HCT116 (cell line): ENCODE measurements at regions not wholly inside any gene's neighbourhood (a gene's known extent, or its start where the extent isn't known, plus 50 kb on each side); places are given as distances from the start of the nearest gene placed in this dataset.

Source experiments
- ATAC-seq: fragments of 200-7000 bp; cut with Tn5 transposase; 2 replicates; pipeline ENCODE4 v1.9.1; 2020; ENCODE audit warnings: mild to moderate bottlenecking, moderate library complexity
- BruUV-seq: library from RNA; stranded (reverse); fragments of 400-500 nt; replicated peaks from 2 replicates; lab custom pipeline; 2021; lab: Mats Ljungman, UMichigan
- CTCF ChIA-PET: fragments of 300-600 bp; sonication (Branson Sonifier 250); formaldehyde crosslinking; loops from one replicate; lab custom pipeline; 2021; ENCODE audit warnings: antibody characterized with exemption; lab: Charles Lee
- POLR2A ChIA-PET: fragments of 300-600, 350-600 bp; sonication (Branson Sonifier 250); formaldehyde crosslinking; loops from one replicate; lab custom pipeline; 2021; ENCODE audit warnings: antibody characterized with exemption; lab: Charles Lee
- RAD21 ChIA-PET, 2 experiments: fragments of 300-600 bp; sonication (Branson Sonifier 250); formaldehyde crosslinking; loops; one replicate each; lab custom pipeline; 2023; ENCODE audit warnings: low total read pairs in 2 of 2; ENCODE audit not compliant: uncharacterized antibody in 2 of 2, unreplicated experiment in 2 of 2, low non-redundant PET in 1 of 2; lab: Charles Lee
- DNase-seq: peaks from one replicate; pipeline ENCODE4 v3.0.0-alpha.2; 2010; ENCODE audit warnings: low read depth, low spot score
- H2AFZ ChIP-seq: fragments of 200-600 bp; shearing (Covaris generic), sonication (generic); 2 replicates; pipeline ENCODE4 v1.6.1; 2017; ENCODE audit warnings: low read depth, mixed run types, mixed read lengths, antibody characterized with exemption, low read length; ENCODE audit not compliant: poor library complexity, severe bottlenecking
- H3K27ac ChIP-seq: 2 replicates; pipeline ENCODE4 v1.5.1; 2012; ENCODE audit warnings: low read depth, low read length
- H3K27me3 ChIP-seq: fragments of 200-600 bp; sonication (generic); 2 replicates; pipeline ENCODE4 v1.6.1; 2016; ENCODE audit warnings: mixed run types, low read length, mixed read lengths; ENCODE audit not compliant: insufficient read depth
- H3K36me3 ChIP-seq, 2 experiments: fragments of 200-500 bp in 1 of 2; fragments of 200-600 bp in 1 of 2; sonication (Bioruptor generic) in 1 of 2; sonication (generic) in 1 of 2; 2 replicates each; pipeline versions ENCODE4 v1.5.1 to v1.6.1; 2014 to 2016; ENCODE audit warnings: low read length in 2 of 2, inconsistent platforms in 1 of 2, mixed read lengths in 1 of 2, mixed run types in 1 of 2; ENCODE audit not compliant: insufficient read depth in 2 of 2, control insufficient read depth in 1 of 2
- H3K4me1 ChIP-seq, 2 experiments: fragments of 200-600 bp in 1 of 2; sonication (generic) in 1 of 2; 2 replicates each; pipeline versions ENCODE4 v1.5.1 to v1.6.1; 2012 to 2017; ENCODE audit warnings: low read length in 2 of 2, inconsistent platforms in 1 of 2, mild to moderate bottlenecking in 1 of 2, mixed read lengths in 1 of 2, mixed run types in 1 of 2, moderate library complexity in 1 of 2; ENCODE audit not compliant: insufficient read depth in 2 of 2, control insufficient read depth in 1 of 2
- H3K4me2 ChIP-seq: fragments of 200-600 bp; sonication (generic); 2 replicates; pipeline ENCODE4 v1.6.1; 2017; ENCODE audit warnings: mixed run types, low read length, mixed read lengths
- H3K4me3 ChIP-seq, 2 experiments: fragments of 200-600 bp in 1 of 2; sonication (generic) in 1 of 2; replicated peaks in 1 of 2; 2 replicates each; pipeline ENCODE4 v1.5.1; 2011 to 2016; ENCODE audit warnings: low read length in 2 of 2, control low read depth in 1 of 2, low read depth in 1 of 2, mild to moderate bottlenecking in 1 of 2, mixed read lengths in 1 of 2, mixed run types in 1 of 2
- H3K79me2 ChIP-seq: fragments of 200-600 bp; sonication (generic); 2 replicates; pipeline ENCODE4 v1.6.1; 2017; ENCODE audit warnings: mild to moderate bottlenecking, mixed run types, low read length, moderate library complexity, mixed read lengths; ENCODE audit not compliant: insufficient read depth
- H3K9ac ChIP-seq: fragments of 200-600 bp; sonication (generic); 2 replicates; pipeline ENCODE4 v1.6.1; 2016; ENCODE audit warnings: low read length, mixed read lengths
- H3K9me2 ChIP-seq: fragments of 200-600 bp; sonication (generic), shearing (Covaris generic); 2 replicates; pipeline ENCODE4 v1.6.1; 2017; ENCODE audit warnings: mixed run types, mild to moderate bottlenecking, moderate library complexity; ENCODE audit not compliant: insufficient read depth
- H3K9me3 ChIP-seq, 2 experiments: fragments of 200-500 bp in 1 of 2; fragments of 200-600 bp in 1 of 2; sonication (Bioruptor generic) in 1 of 2; sonication (generic) in 1 of 2; 2 replicates each; pipeline ENCODE4 v1.6.1; 2014 to 2017; ENCODE audit warnings: low read length in 2 of 2, mixed read lengths in 2 of 2, inconsistent platforms in 1 of 2, low read depth in 1 of 2, mild to moderate bottlenecking in 1 of 2, mixed run types in 1 of 2, moderate library complexity in 1 of 2; ENCODE audit not compliant: control insufficient read depth in 1 of 2, insufficient read depth in 1 of 2
- H4K20me1 ChIP-seq: fragments of 200-600 bp; sonication (generic), shearing (Covaris generic); 2 replicates; pipeline ENCODE4 v1.6.1; 2017; ENCODE audit warnings: mixed run types, mild to moderate bottlenecking, moderate library complexity; ENCODE audit not compliant: insufficient read depth
- CBX3 ChIP-seq: IDR thresholded peaks from 2 replicates; pipeline ENCODE4 v1.6.1; 2012; ENCODE audit warnings: low read depth
- EZH2 ChIP-seq: fragments of 200-600 bp; sonication (generic); IDR thresholded peaks from 2 replicates; pipeline ENCODE4 v1.6.1; 2017; ENCODE audit warnings: antibody characterized with exemption, mixed run types
- EZH2phosphoT487 ChIP-seq: fragments of 200-600 bp; IDR thresholded peaks from 2 replicates; pipeline ENCODE4 v1.6.1; 2018; ENCODE audit warnings: antibody characterized with exemption, borderline replicate concordance
- JUND ChIP-seq: IDR thresholded peaks from 2 replicates; pipeline ENCODE4 v1.6.1; 2012
- POLR2A ChIP-seq: IDR thresholded peaks from 2 replicates; pipeline ENCODE4 v1.7.0; 2011; ENCODE audit warnings: borderline replicate concordance; ENCODE audit not compliant: insufficient read depth, insufficient read length; ENCODE audit errors: extremely low read depth
- POLR2AphosphoS5 ChIP-seq: IDR thresholded peaks from 2 replicates; pipeline ENCODE4 v1.6.1; 2011; ENCODE audit warnings: mild to moderate bottlenecking, low read depth, low read length, moderate library complexity
- RAD21 ChIP-seq: IDR thresholded peaks from 2 replicates; pipeline ENCODE4 v1.6.1; 2012; ENCODE audit warnings: low read depth, mild to moderate bottlenecking
- SP1 ChIP-seq: IDR thresholded peaks from 2 replicates; pipeline ENCODE4 v1.6.1; 2012; ENCODE audit warnings: low read depth
- SRF ChIP-seq: IDR thresholded peaks from 2 replicates; pipeline ENCODE4 v1.6.1; 2012; ENCODE audit warnings: low read depth
- TCF7L2 ChIP-seq: IDR thresholded peaks from 2 replicates; pipeline ENCODE4 v1.7.0; 2011; ENCODE audit warnings: borderline replicate concordance, inconsistent platforms; ENCODE audit not compliant: insufficient read depth, insufficient read length; ENCODE audit errors: extremely low read depth
- YY1 ChIP-seq: IDR thresholded peaks from 2 replicates; pipeline ENCODE4 v1.6.1; 2011; ENCODE audit warnings: low read length, low read depth, moderate library complexity, mild to moderate bottlenecking; ENCODE audit not compliant: insufficient replicate concordance; ENCODE audit errors: extremely low read depth
- ZFX ChIP-seq: fragments of 450-650 bp; IDR thresholded peaks from 2 replicates; pipeline ENCODE4 v1.6.1; 2017
- ZNF274 ChIP-seq: fragments of 200-500 bp; sonication (Bioruptor generic); IDR thresholded peaks from 2 replicates; pipeline ENCODE4 v1.6.1; 2014; ENCODE audit warnings: mild to moderate bottlenecking, low read depth, low read length, inconsistent platforms
- intact Hi-C: fragments of 100-400 bp; cut with micrococcal nuclease; formaldehyde crosslinking; loops from 2 replicates; pipeline ENCODE4 v1.10.0; 2022
- TF ChIP-seq, protein P1 (sequence below): IDR thresholded peaks from 2 replicates; pipeline ENCODE4 v1.6.1; 2012; ENCODE audit warnings: low read depth
- TF ChIP-seq, protein P2 (sequence below): IDR thresholded peaks from 2 replicates; pipeline ENCODE4 v1.6.1; 2012
- TF ChIP-seq, protein P3 (sequence below): IDR thresholded peaks from 2 replicates; pipeline ENCODE4 v1.6.1; 2011; ENCODE audit warnings: mild to moderate bottlenecking, low read length, moderate library complexity; ENCODE audit not compliant: insufficient replicate concordance; ENCODE audit errors: extremely low read depth

DNA sequence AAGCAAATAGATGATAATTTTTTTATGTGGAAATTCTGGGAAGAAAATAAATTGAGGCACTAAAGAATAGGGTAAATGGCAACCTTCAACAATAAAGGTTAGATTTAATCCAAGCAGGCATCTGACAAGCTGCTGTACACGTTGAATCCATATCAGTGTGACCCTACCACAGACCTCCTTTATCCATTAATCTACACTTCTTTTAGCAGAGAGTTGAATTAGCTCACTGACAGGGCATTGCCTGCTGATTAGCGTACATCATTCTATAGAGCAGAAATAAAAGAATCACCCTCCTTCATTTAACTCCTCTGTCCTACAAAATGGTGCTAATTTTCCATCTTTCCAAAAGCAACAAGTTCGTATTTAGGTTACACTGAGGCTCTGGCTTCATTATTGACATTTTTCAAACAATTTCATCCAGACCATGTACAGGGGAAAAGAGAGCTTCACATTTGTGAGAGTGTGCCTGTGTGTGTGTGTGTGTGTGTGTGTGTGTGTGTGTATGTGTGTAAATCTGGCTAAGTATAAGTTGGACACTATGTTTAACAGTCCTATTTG lies 356.0 kb downstream of the TFEC start:
- H4K20me1 ChIP-seq = no peaks in the 10 kb centered on the region
- peaks cover 0 to 7% of the 10 kb centered on the region in 2 experiments; a peak in 1 of 4 replicates for H3K4me1 ChIP-seq
- H3K79me2 ChIP-seq = no peaks in the 10 kb centered on the region
- intact Hi-C loops = loop anchor here (5.0 to 10.0 kb wide), 2 partner anchors 807 to 1590 kb away; no protein-coding TSS in a partner anchor
- RAD21 ChIA-PET = no interaction called here
- ATAC-seq = no peak
- no peaks in the 10 kb centered on the region for H3K36me3 ChIP-seq
- H3K9me3 ChIP-seq = no peaks in the 10 kb centered on the region
- no peaks in the 10 kb centered on the region for H3K27me3 ChIP-seq
- H3K9ac ChIP-seq = no peak overlapping the region
- TF ChIP-seq ZNF274 = no peak
- no peak for TF ChIP-seq POLR2AphosphoS5
- TF ChIP-seq EZH2 = no peak
- TF ChIP-seq, protein P1, sequence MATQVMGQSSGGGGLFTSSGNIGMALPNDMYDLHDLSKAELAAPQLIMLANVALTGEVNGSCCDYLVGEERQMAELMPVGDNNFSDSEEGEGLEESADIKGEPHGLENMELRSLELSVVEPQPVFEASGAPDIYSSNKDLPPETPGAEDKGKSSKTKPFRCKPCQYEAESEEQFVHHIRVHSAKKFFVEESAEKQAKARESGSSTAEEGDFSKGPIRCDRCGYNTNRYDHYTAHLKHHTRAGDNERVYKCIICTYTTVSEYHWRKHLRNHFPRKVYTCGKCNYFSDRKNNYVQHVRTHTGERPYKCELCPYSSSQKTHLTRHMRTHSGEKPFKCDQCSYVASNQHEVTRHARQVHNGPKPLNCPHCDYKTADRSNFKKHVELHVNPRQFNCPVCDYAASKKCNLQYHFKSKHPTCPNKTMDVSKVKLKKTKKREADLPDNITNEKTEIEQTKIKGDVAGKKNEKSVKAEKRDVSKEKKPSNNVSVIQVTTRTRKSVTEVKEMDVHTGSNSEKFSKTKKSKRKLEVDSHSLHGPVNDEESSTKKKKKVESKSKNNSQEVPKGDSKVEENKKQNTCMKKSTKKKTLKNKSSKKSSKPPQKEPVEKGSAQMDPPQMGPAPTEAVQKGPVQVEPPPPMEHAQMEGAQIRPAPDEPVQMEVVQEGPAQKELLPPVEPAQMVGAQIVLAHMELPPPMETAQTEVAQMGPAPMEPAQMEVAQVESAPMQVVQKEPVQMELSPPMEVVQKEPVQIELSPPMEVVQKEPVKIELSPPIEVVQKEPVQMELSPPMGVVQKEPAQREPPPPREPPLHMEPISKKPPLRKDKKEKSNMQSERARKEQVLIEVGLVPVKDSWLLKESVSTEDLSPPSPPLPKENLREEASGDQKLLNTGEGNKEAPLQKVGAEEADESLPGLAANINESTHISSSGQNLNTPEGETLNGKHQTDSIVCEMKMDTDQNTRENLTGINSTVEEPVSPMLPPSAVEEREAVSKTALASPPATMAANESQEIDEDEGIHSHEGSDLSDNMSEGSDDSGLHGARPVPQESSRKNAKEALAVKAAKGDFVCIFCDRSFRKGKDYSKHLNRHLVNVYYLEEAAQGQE = no peak
- TF ChIP-seq RAD21 = no peak
- TF ChIP-seq, protein P2, sequence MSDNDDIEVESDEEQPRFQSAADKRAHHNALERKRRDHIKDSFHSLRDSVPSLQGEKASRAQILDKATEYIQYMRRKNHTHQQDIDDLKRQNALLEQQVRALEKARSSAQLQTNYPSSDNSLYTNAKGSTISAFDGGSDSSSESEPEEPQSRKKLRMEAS = no peak
- TF ChIP-seq EZH2phosphoT487 = no peak
- TF ChIP-seq SP1 = no peak
- no peak for TF ChIP-seq ZFX
- no peak for TF ChIP-seq JUND
- TF ChIP-seq SRF = no peak
- TF ChIP-seq TCF7L2 = no peak
- TF ChIP-seq, protein P3, sequence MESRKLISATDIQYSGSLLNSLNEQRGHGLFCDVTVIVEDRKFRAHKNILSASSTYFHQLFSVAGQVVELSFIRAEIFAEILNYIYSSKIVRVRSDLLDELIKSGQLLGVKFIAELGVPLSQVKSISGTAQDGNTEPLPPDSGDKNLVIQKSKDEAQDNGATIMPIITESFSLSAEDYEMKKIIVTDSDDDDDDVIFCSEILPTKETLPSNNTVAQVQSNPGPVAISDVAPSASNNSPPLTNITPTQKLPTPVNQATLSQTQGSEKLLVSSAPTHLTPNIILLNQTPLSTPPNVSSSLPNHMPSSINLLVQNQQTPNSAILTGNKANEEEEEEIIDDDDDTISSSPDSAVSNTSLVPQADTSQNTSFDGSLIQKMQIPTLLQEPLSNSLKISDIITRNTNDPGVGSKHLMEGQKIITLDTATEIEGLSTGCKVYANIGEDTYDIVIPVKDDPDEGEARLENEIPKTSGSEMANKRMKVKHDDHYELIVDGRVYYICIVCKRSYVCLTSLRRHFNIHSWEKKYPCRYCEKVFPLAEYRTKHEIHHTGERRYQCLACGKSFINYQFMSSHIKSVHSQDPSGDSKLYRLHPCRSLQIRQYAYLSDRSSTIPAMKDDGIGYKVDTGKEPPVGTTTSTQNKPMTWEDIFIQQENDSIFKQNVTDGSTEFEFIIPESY = no peak
- no peak for TF ChIP-seq CBX3
- TF ChIP-seq POLR2A = no peak
- TF ChIP-seq YY1 = no peak
- TF ChIP-seq, all 23 proteins: peak for 0
- peak overlapping the region; percentile 73 for H2AFZ ChIP-seq
- no peak overlapping the region for H3K4me2 ChIP-seq
- no peak overlapping the region for H3K27ac ChIP-seq
- BruUV-seq = no TSS peak
- DNase-seq = no peak
- ChIA-PET CTCF (no interaction called here), POLR2A (interaction anchor here (0.6 kb wide), 1 partner anchor 321 kb away, joined by 3 read pairs; no protein-coding TSS in a partner anchor)
- H3K4me3 ChIP-seq = no peak overlapping the region
- no peaks in the 10 kb centered on the region for H3K9me2 ChIP-seq
